HG02763 (cell line): ENCODE measurements at regions not wholly inside any gene's neighbourhood (a gene's known extent, or its start where the extent isn't known, plus 50 kb on each side); places are given as distances from the start of the nearest gene placed in this dataset.

ENCODE experiments used
- ATAC-seq: cut with Tn5 transposase; IDR thresholded peaks from one replicate; pipeline ENCODE4 v1.9.1; 2021; ENCODE audit warnings: mild to moderate bottlenecking, moderate library complexity; ENCODE audit not compliant: unreplicated experiment

- ATAC-seq: no peak
These were observed 305.7 kb upstream of the FLRT2 start for GRCh38 chr14:85224241-85224640.

GRCh38 chr14:85233756-85234155, 296.2 kb upstream of the FLRT2 start:
- ATAC-seq: no peak

- no peak for ATAC-seq
These were observed 295.6 kb upstream of the FLRT2 start for GRCh38 chr14:85234156-85235025.

- no peak for ATAC-seq
These were observed 294.1 kb upstream of the FLRT2 start for GRCh38 chr14:85235868-85236267.

- ATAC-seq: no peak
These were observed 293.6 kb upstream of the FLRT2 start for GRCh38 chr14:85236296-85236695.

- ATAC-seq: no peak
These were observed 290.2 kb upstream of the FLRT2 start for GRCh38 chr14:85239791-85240190.

- ATAC-seq: no peak
These were observed 288.7 kb upstream of the FLRT2 start for GRCh38 chr14:85241022-85241855.

GRCh38 chr14:85242666-85243065, 287.3 kb upstream of the FLRT2 start:
- ATAC-seq: no peak

- no peak for ATAC-seq
These were observed 286.6 kb upstream of the FLRT2 start for GRCh38 chr14:85243321-85243720.

GRCh38 chr14:85247071-85247470, 282.9 kb upstream of the FLRT2 start:
- ATAC-seq: no peak

GRCh38 chr14:85248881-85249635, 280.9 kb upstream of the FLRT2 start:
- no peak for ATAC-seq

GRCh38 chr14:85250414-85251189, 279.3 kb upstream of the FLRT2 start:
- no peak for ATAC-seq

GRCh38 chr14:85252011-85252410, 277.9 kb upstream of the FLRT2 start:
- ATAC-seq: no peak

- ATAC-seq: no peak
These were observed 275.2 kb upstream of the FLRT2 start for GRCh38 chr14:85254711-85255110.

- no peak for ATAC-seq
These were observed 272.7 kb upstream of the FLRT2 start for GRCh38 chr14:85257287-85257686.

GRCh38 chr14:85263916-85264675, 265.8 kb upstream of the FLRT2 start:
- ATAC-seq: no peak

- no peak for ATAC-seq
These were observed 256.8 kb upstream of the FLRT2 start for GRCh38 chr14:85273099-85273677.

GRCh38 chr14:85273952-85274351, 256.0 kb upstream of the FLRT2 start:
- ATAC-seq: no peak
